KMS-11 (cell line): ENCODE measurements at regions not wholly inside any gene's neighbourhood (a gene's known extent, or its start where the extent isn't known, plus 50 kb on each side); places are given as distances from the start of the nearest gene placed in this dataset.

Source experiments
- H2AFZ ChIP-seq: fragments of 200-600 bp; sonication (generic); 2 replicates; pipeline ENCODE4 v1.6.1; 2016; ENCODE audit warnings: antibody characterized with exemption, mixed run types, low read depth
- H3K27ac ChIP-seq: fragments of 200-600 bp; sonication (generic); 2 replicates; pipeline ENCODE4 v1.6.1; 2016; ENCODE audit warnings: mild to moderate bottlenecking, mixed run types
- H3K27me3 ChIP-seq: fragments of 200-600 bp; sonication (generic); 2 replicates; pipeline ENCODE4 v1.6.1; 2017; ENCODE audit warnings: mild to moderate bottlenecking, low read depth, mixed run types, moderate library complexity; ENCODE audit not compliant: insufficient read depth
- H3K36me3 ChIP-seq: fragments of 200-600 bp; sonication (generic); 2 replicates; pipeline ENCODE4 v1.6.1; 2017; ENCODE audit warnings: mild to moderate bottlenecking, mixed run types; ENCODE audit not compliant: insufficient read depth
- H3K4me1 ChIP-seq: fragments of 200-600 bp; sonication (generic); 2 replicates; pipeline ENCODE4 v1.6.1; 2016; ENCODE audit warnings: mild to moderate bottlenecking, low read depth, mixed run types; ENCODE audit not compliant: poor library complexity, severe bottlenecking
- H3K4me2 ChIP-seq: fragments of 200-600 bp; sonication (generic); 2 replicates; pipeline ENCODE4 v1.7.0; 2016; ENCODE audit warnings: mild to moderate bottlenecking, mixed run types
- H3K4me3 ChIP-seq: fragments of 200-600 bp; sonication (generic); IDR thresholded peaks from 2 replicates; pipeline ENCODE4 v1.6.1; 2017; ENCODE audit warnings: low read depth, low read length, mixed read lengths; ENCODE audit not compliant: insufficient read depth
- H3K79me2 ChIP-seq: fragments of 200-600 bp; sonication (generic); 2 replicates; pipeline ENCODE4 v1.6.1; 2016; ENCODE audit warnings: low read depth, mixed run types; ENCODE audit not compliant: insufficient read depth
- H3K9ac ChIP-seq: fragments of 200-600 bp; sonication (generic); 2 replicates; pipeline ENCODE4 v1.6.1; 2016; ENCODE audit warnings: mild to moderate bottlenecking, mixed run types
- H4K20me1 ChIP-seq: fragments of 200-600 bp; sonication (generic); 2 replicates; pipeline ENCODE4 v1.6.1; 2016; ENCODE audit warnings: mild to moderate bottlenecking, mixed run types; ENCODE audit not compliant: insufficient read depth
- CTCF ChIP-seq: fragments of 200-600 bp; sonication (generic); conservative IDR thresholded peaks from 2 replicates; pipeline ENCODE4 v1.6.1; 2017; ENCODE audit warnings: low read depth, mild to moderate bottlenecking, antibody characterized with exemption, low read length, moderate library complexity, mixed read lengths

- Histone ChIP-seq H3K4me1 (no peaks in the 10 kb centered on the region), H2AFZ (no peak overlapping the region), H3K9ac (no peak overlapping the region), H3K4me3 (no peak overlapping the region), H3K79me2 (no peaks in the 10 kb centered on the region), H3K27me3 (no peaks in the 10 kb centered on the region), H3K4me2 (no peak overlapping the region), H4K20me1 (no peaks in the 10 kb centered on the region), H3K27ac (no peak overlapping the region), H3K36me3 (no peaks in the 10 kb centered on the region)
- TF ChIP-seq CTCF, result no peak
These were observed 152.1 kb upstream of the SLC24A2 start for GRCh38 chr9:19940811-19941535.

GRCh38 chr9:19939734-19940278 is 151.0 kb upstream of the SLC24A2 start:
- TF ChIP-seq CTCF, result no peak
- no peak overlapping the region for H3K27ac ChIP-seq
- no peaks in the 10 kb centered on the region for H3K79me2 ChIP-seq
- H3K36me3 ChIP-seq, result no peaks in the 10 kb centered on the region
- no peaks in the 10 kb centered on the region for H4K20me1 ChIP-seq
- no peaks in the 10 kb centered on the region for H3K27me3 ChIP-seq
- no peak overlapping the region for H3K4me3 ChIP-seq
- no peaks in the 10 kb centered on the region for H3K4me1 ChIP-seq
- H2AFZ ChIP-seq, result no peak overlapping the region
- H3K4me2 ChIP-seq, result no peak overlapping the region
- no peak overlapping the region for H3K9ac ChIP-seq

- Histone ChIP-seq H3K36me3 (no peaks in the 10 kb centered on the region), H3K79me2 (no peaks in the 10 kb centered on the region), H3K9ac (no peak overlapping the region), H3K27me3 (no peaks in the 10 kb centered on the region), H2AFZ (no peak overlapping the region), H3K4me3 (no peak overlapping the region), H3K27ac (no peak overlapping the region), H4K20me1 (no peaks in the 10 kb centered on the region), H3K4me1 (no peaks in the 10 kb centered on the region), H3K4me2 (no peak overlapping the region)
- TF ChIP-seq CTCF, result no peak
These were observed 150.3 kb upstream of the SLC24A2 start for GRCh38 chr9:19938990-19939733.

GRCh38 chr9:19937121-19937520 is 148.3 kb upstream of the SLC24A2 start:
- no peak overlapping the region for H3K27ac ChIP-seq
- H3K79me2 ChIP-seq, result no peaks in the 10 kb centered on the region
- no peak overlapping the region for H2AFZ ChIP-seq
- H3K27me3 ChIP-seq, result no peaks in the 10 kb centered on the region
- no peaks in the 10 kb centered on the region for H3K4me1 ChIP-seq
- H3K4me3 ChIP-seq, result no peak overlapping the region
- no peak overlapping the region for H3K9ac ChIP-seq
- no peak for TF ChIP-seq CTCF
- H3K4me2 ChIP-seq, result no peak overlapping the region
- H3K36me3 ChIP-seq, result no peaks in the 10 kb centered on the region
- H4K20me1 ChIP-seq, result no peaks in the 10 kb centered on the region
